Activated naive CD4-positive, alpha-beta T cell treated with anti-CD3 and anti-CD28 coated beads, Interleukin-2, amount 50 U/mL, for 24 hours (primary cell): ENCODE measurements at regions not wholly inside any gene's neighbourhood (a gene's known extent, or its start where the extent isn't known, plus 50 kb on each side); places are given as distances from the start of the nearest gene placed in this dataset.
"Not testable (repeated sequence)": the region's sequence is repeated elsewhere in the genome, so short reads cannot be mapped to it uniquely, and the experiment has no call there.

Source experiments
- H3K27ac Mint-ChIP-seq: one replicate; pipeline ENCODE4 v1.8.0; 2021; ENCODE audit warnings: mild to moderate bottlenecking, mixed read lengths
- H3K27me3 Mint-ChIP-seq: one replicate; pipeline ENCODE4 v1.8.0; 2021; ENCODE audit warnings: mixed read lengths
- H3K36me3 Mint-ChIP-seq: one replicate; pipeline ENCODE4 v1.8.0; 2021; ENCODE audit warnings: mixed read lengths
- H3K4me1 Mint-ChIP-seq: one replicate; pipeline ENCODE4 v1.8.0; 2021; ENCODE audit warnings: mixed read lengths
- H3K4me3 Mint-ChIP-seq: one replicate; pipeline ENCODE4 v1.8.0; 2021; ENCODE audit warnings: mild to moderate bottlenecking, mixed read lengths
- H3K9me3 Mint-ChIP-seq: one replicate; pipeline ENCODE4 v1.8.0; 2021; ENCODE audit warnings: mixed read lengths

GRCh38 chr5:135279328-135279727 lies 119.7 kb downstream of the MACROH2A1 start:
- H3K27ac Mint-ChIP-seq = no peak overlapping the region
- H3K4me1 Mint-ChIP-seq = no peaks in the 10 kb centered on the region

GRCh38 chr5:135276151-135276550 lies 122.9 kb downstream of the MACROH2A1 start:
- H3K36me3 Mint-ChIP-seq = peaks cover 3% of the 10 kb centered on the region
- H3K9me3 Mint-ChIP-seq = peaks cover 6% of the 10 kb centered on the region

More at GRCh38 chr5:135279328-135279727, 119.7 kb downstream of the MACROH2A1 start:
- peaks cover 6% of the 10 kb centered on the region for H3K9me3 Mint-ChIP-seq
- H3K4me3 Mint-ChIP-seq = no peak overlapping the region
- H3K36me3 Mint-ChIP-seq = peaks cover 3% of the 10 kb centered on the region
- H3K27me3 Mint-ChIP-seq = peaks cover 3% of the 10 kb centered on the region

GRCh38 chr5:135273212-135273611 lies 125.8 kb downstream of the MACROH2A1 start:
- Mint-ChIP-seq H3K4me1 (no peaks in the 10 kb centered on the region), H3K27ac (no peak overlapping the region), H3K27me3 (no peaks in the 10 kb centered on the region), H3K36me3 (peaks cover 3% of the 10 kb centered on the region), H3K9me3 (peaks cover 4% of the 10 kb centered on the region), H3K4me3 (no peak overlapping the region)

More at GRCh38 chr5:135276151-135276550, 122.9 kb downstream of the MACROH2A1 start:
- no peak overlapping the region for H3K27ac Mint-ChIP-seq
- no peaks in the 10 kb centered on the region for H3K4me1 Mint-ChIP-seq
- H3K27me3 Mint-ChIP-seq = peaks cover 2% of the 10 kb centered on the region
- no peak overlapping the region for H3K4me3 Mint-ChIP-seq

- Mint-ChIP-seq H3K27me3 (no peaks in the 10 kb centered on the region), H3K4me3 (no peak overlapping the region), H3K27ac (no peak overlapping the region), H3K9me3 (no peaks in the 10 kb centered on the region), H3K36me3 (no peaks in the 10 kb centered on the region), H3K4me1 (no peaks in the 10 kb centered on the region)
Measured at GRCh38 chr5:135272311-135272805, 126.7 kb downstream of the MACROH2A1 start.

- no peak overlapping the region for H3K4me3 Mint-ChIP-seq
- H3K27me3 Mint-ChIP-seq = no peaks in the 10 kb centered on the region
- no peak overlapping the region for H3K27ac Mint-ChIP-seq
- H3K36me3 Mint-ChIP-seq = no peaks in the 10 kb centered on the region
- H3K9me3 Mint-ChIP-seq = no peaks in the 10 kb centered on the region
- no peaks in the 10 kb centered on the region for H3K4me1 Mint-ChIP-seq
Measured at GRCh38 chr5:135271533-135272310, 127.3 kb downstream of the MACROH2A1 start.

GRCh38 chr5:135269931-135270421 lies 129.1 kb downstream of the MACROH2A1 start:
- no peaks in the 10 kb centered on the region for H3K36me3 Mint-ChIP-seq
- no peaks in the 10 kb centered on the region for H3K4me1 Mint-ChIP-seq
- H3K27ac Mint-ChIP-seq = no peak overlapping the region
- H3K4me3 Mint-ChIP-seq = no peak overlapping the region
- H3K27me3 Mint-ChIP-seq = no peaks in the 10 kb centered on the region
- no peaks in the 10 kb centered on the region for H3K9me3 Mint-ChIP-seq

GRCh38 chr5:135269199-135269598 lies 129.8 kb downstream of the MACROH2A1 start:
- Mint-ChIP-seq H3K27me3 (no peaks in the 10 kb centered on the region), H3K36me3 (no peaks in the 10 kb centered on the region), H3K27ac (no peak overlapping the region), H3K4me3 (no peak overlapping the region), H3K4me1 (no peaks in the 10 kb centered on the region), H3K9me3 (no peaks in the 10 kb centered on the region)

GRCh38 chr5:135266975-135267374 lies 132.1 kb downstream of the MACROH2A1 start:
- H3K4me3 Mint-ChIP-seq = no peak overlapping the region
- peaks cover 2% of the 10 kb centered on the region for H3K9me3 Mint-ChIP-seq
- H3K27me3 Mint-ChIP-seq = peaks cover 1% of the 10 kb centered on the region
- peaks cover 1% of the 10 kb centered on the region for H3K36me3 Mint-ChIP-seq
- H3K4me1 Mint-ChIP-seq = no peaks in the 10 kb centered on the region
- H3K27ac Mint-ChIP-seq = no peak overlapping the region

GRCh38 chr5:135266303-135266635 lies 132.8 kb downstream of the MACROH2A1 start:
- Mint-ChIP-seq H3K27me3 (peaks cover 2% of the 10 kb centered on the region), H3K4me3 (no peak overlapping the region), H3K4me1 (no peaks in the 10 kb centered on the region), H3K9me3 (peaks cover 3% of the 10 kb centered on the region), H3K36me3 (peaks cover 1% of the 10 kb centered on the region), H3K27ac (no peak overlapping the region)

- Mint-ChIP-seq H3K27me3 (peaks cover 3% of the 10 kb centered on the region), H3K36me3 (peaks cover 1% of the 10 kb centered on the region), H3K4me1 (no peaks in the 10 kb centered on the region), H3K27ac (no peak overlapping the region), H3K9me3 (peaks cover 6% of the 10 kb centered on the region), H3K4me3 (no peak overlapping the region)
Measured at GRCh38 chr5:135265497-135266302, 133.3 kb downstream of the MACROH2A1 start.

- Mint-ChIP-seq H3K27ac (no peak overlapping the region), H3K9me3 (peaks cover 12% of the 10 kb centered on the region), H3K4me1 (no peaks in the 10 kb centered on the region), H3K27me3 (peaks cover 8% of the 10 kb centered on the region), H3K36me3 (peaks cover 1% of the 10 kb centered on the region), H3K4me3 (no peak overlapping the region)
Measured at GRCh38 chr5:135264451-135265440, 134.3 kb downstream of the MACROH2A1 start.

GRCh38 chr5:135263022-135263668 lies 135.9 kb downstream of the MACROH2A1 start:
- Mint-ChIP-seq H3K27me3 (peaks cover 8% of the 10 kb centered on the region), H3K9me3 (peaks cover 15% of the 10 kb centered on the region), H3K4me1 (no peaks in the 10 kb centered on the region), H3K4me3 (no peak overlapping the region), H3K36me3 (peaks cover 1% of the 10 kb centered on the region), H3K27ac (no peak overlapping the region)

- Mint-ChIP-seq H3K27me3 (peaks cover 8% of the 10 kb centered on the region), H3K9me3 (peaks cover 15% of the 10 kb centered on the region), H3K27ac (no peak overlapping the region), H3K4me1 (no peaks in the 10 kb centered on the region), H3K36me3 (peaks cover 1% of the 10 kb centered on the region), H3K4me3 (no peak overlapping the region)
Measured at GRCh38 chr5:135262364-135262763, 136.7 kb downstream of the MACROH2A1 start.

GRCh38 chr5:135260108-135260507 lies 138.9 kb downstream of the MACROH2A1 start:
- not testable (repeated sequence) for H3K27ac Mint-ChIP-seq, H3K27me3 Mint-ChIP-seq, H3K4me3 Mint-ChIP-seq, H3K36me3 Mint-ChIP-seq, H3K4me1 Mint-ChIP-seq
- peaks cover 15% of the 10 kb centered on the region for H3K9me3 Mint-ChIP-seq
